HCT116 (cell line): ENCODE measurements at regions not wholly inside any gene's neighbourhood (a gene's known extent, or its start where the extent isn't known, plus 50 kb on each side); places are given as distances from the start of the nearest gene placed in this dataset.

Experiments used
- ATAC-seq: fragments of 200-7000 bp; cut with Tn5 transposase; 2 replicates; pipeline ENCODE4 v1.9.1; 2020; ENCODE audit warnings: mild to moderate bottlenecking, moderate library complexity
- BruUV-seq: library from RNA; stranded (reverse); fragments of 400-500 nt; replicated peaks from 2 replicates; lab custom pipeline; 2021; lab: Mats Ljungman, UMichigan
- CTCF ChIA-PET: fragments of 300-600 bp; sonication (Branson Sonifier 250); formaldehyde crosslinking; loops from one replicate; lab custom pipeline; 2021; ENCODE audit warnings: antibody characterized with exemption; lab: Charles Lee
- POLR2A ChIA-PET: fragments of 300-600, 350-600 bp; sonication (Branson Sonifier 250); formaldehyde crosslinking; loops from one replicate; lab custom pipeline; 2021; ENCODE audit warnings: antibody characterized with exemption; lab: Charles Lee
- RAD21 ChIA-PET, 2 experiments: fragments of 300-600 bp; sonication (Branson Sonifier 250); formaldehyde crosslinking; loops; one replicate each; lab custom pipeline; 2023; ENCODE audit warnings: low total read pairs in 2 of 2; ENCODE audit not compliant: uncharacterized antibody in 2 of 2, unreplicated experiment in 2 of 2, low non-redundant PET in 1 of 2; lab: Charles Lee
- DNase-seq: peaks from one replicate; pipeline ENCODE4 v3.0.0-alpha.2; 2010; ENCODE audit warnings: low read depth, low spot score
- H2AFZ ChIP-seq: fragments of 200-600 bp; shearing (Covaris generic), sonication (generic); 2 replicates; pipeline ENCODE4 v1.6.1; 2017; ENCODE audit warnings: low read depth, mixed run types, mixed read lengths, antibody characterized with exemption, low read length; ENCODE audit not compliant: poor library complexity, severe bottlenecking
- H3K27ac ChIP-seq: 2 replicates; pipeline ENCODE4 v1.5.1; 2012; ENCODE audit warnings: low read depth, low read length
- H3K27me3 ChIP-seq: fragments of 200-600 bp; sonication (generic); 2 replicates; pipeline ENCODE4 v1.6.1; 2016; ENCODE audit warnings: mixed run types, low read length, mixed read lengths; ENCODE audit not compliant: insufficient read depth
- H3K36me3 ChIP-seq, 2 experiments: fragments of 200-500 bp in 1 of 2; fragments of 200-600 bp in 1 of 2; sonication (Bioruptor generic) in 1 of 2; sonication (generic) in 1 of 2; 2 replicates each; pipeline versions ENCODE4 v1.5.1 to v1.6.1; 2014 to 2016; ENCODE audit warnings: low read length in 2 of 2, inconsistent platforms in 1 of 2, mixed read lengths in 1 of 2, mixed run types in 1 of 2; ENCODE audit not compliant: insufficient read depth in 2 of 2, control insufficient read depth in 1 of 2
- H3K4me1 ChIP-seq, 2 experiments: fragments of 200-600 bp in 1 of 2; sonication (generic) in 1 of 2; 2 replicates each; pipeline versions ENCODE4 v1.5.1 to v1.6.1; 2012 to 2017; ENCODE audit warnings: low read length in 2 of 2, inconsistent platforms in 1 of 2, mild to moderate bottlenecking in 1 of 2, mixed read lengths in 1 of 2, mixed run types in 1 of 2, moderate library complexity in 1 of 2; ENCODE audit not compliant: insufficient read depth in 2 of 2, control insufficient read depth in 1 of 2
- H3K4me2 ChIP-seq: fragments of 200-600 bp; sonication (generic); 2 replicates; pipeline ENCODE4 v1.6.1; 2017; ENCODE audit warnings: mixed run types, low read length, mixed read lengths
- H3K4me3 ChIP-seq, 2 experiments: fragments of 200-600 bp in 1 of 2; sonication (generic) in 1 of 2; replicated peaks in 1 of 2; 2 replicates each; pipeline ENCODE4 v1.5.1; 2011 to 2016; ENCODE audit warnings: low read length in 2 of 2, control low read depth in 1 of 2, low read depth in 1 of 2, mild to moderate bottlenecking in 1 of 2, mixed read lengths in 1 of 2, mixed run types in 1 of 2
- H3K79me2 ChIP-seq: fragments of 200-600 bp; sonication (generic); 2 replicates; pipeline ENCODE4 v1.6.1; 2017; ENCODE audit warnings: mild to moderate bottlenecking, mixed run types, low read length, moderate library complexity, mixed read lengths; ENCODE audit not compliant: insufficient read depth
- H3K9ac ChIP-seq: fragments of 200-600 bp; sonication (generic); 2 replicates; pipeline ENCODE4 v1.6.1; 2016; ENCODE audit warnings: low read length, mixed read lengths
- H3K9me2 ChIP-seq: fragments of 200-600 bp; sonication (generic), shearing (Covaris generic); 2 replicates; pipeline ENCODE4 v1.6.1; 2017; ENCODE audit warnings: mixed run types, mild to moderate bottlenecking, moderate library complexity; ENCODE audit not compliant: insufficient read depth
- H3K9me3 ChIP-seq, 2 experiments: fragments of 200-500 bp in 1 of 2; fragments of 200-600 bp in 1 of 2; sonication (Bioruptor generic) in 1 of 2; sonication (generic) in 1 of 2; 2 replicates each; pipeline ENCODE4 v1.6.1; 2014 to 2017; ENCODE audit warnings: low read length in 2 of 2, mixed read lengths in 2 of 2, inconsistent platforms in 1 of 2, low read depth in 1 of 2, mild to moderate bottlenecking in 1 of 2, mixed run types in 1 of 2, moderate library complexity in 1 of 2; ENCODE audit not compliant: control insufficient read depth in 1 of 2, insufficient read depth in 1 of 2
- H4K20me1 ChIP-seq: fragments of 200-600 bp; sonication (generic), shearing (Covaris generic); 2 replicates; pipeline ENCODE4 v1.6.1; 2017; ENCODE audit warnings: mixed run types, mild to moderate bottlenecking, moderate library complexity; ENCODE audit not compliant: insufficient read depth
- ATF3 ChIP-seq: IDR thresholded peaks from 2 replicates; pipeline ENCODE4 v1.6.1; 2012
- CBX3 ChIP-seq: IDR thresholded peaks from 2 replicates; pipeline ENCODE4 v1.6.1; 2012; ENCODE audit warnings: low read depth
- CTCF ChIP-seq, 3 experiments: fragments of 200-600 bp in 1 of 3; sonication (generic) in 1 of 3; IDR thresholded peaks in 2 of 3; conservative IDR thresholded peaks in 1 of 3; 2 replicates each; pipeline ENCODE4 v1.5.1; 2012 to 2017; ENCODE audit warnings: low read depth in 2 of 3, low read length in 2 of 3, antibody characterized with exemption in 1 of 3, borderline replicate concordance in 1 of 3, control low read depth in 1 of 3, mild to moderate bottlenecking in 1 of 3, mixed read lengths in 1 of 3, mixed run types in 1 of 3, moderate library complexity in 1 of 3; ENCODE audit not compliant: insufficient read depth in 1 of 3
- EGR1 ChIP-seq: IDR thresholded peaks from 2 replicates; pipeline ENCODE4 v1.6.1; 2012; ENCODE audit warnings: low read depth
- ELF1 ChIP-seq: IDR thresholded peaks from 2 replicates; pipeline ENCODE4 v1.6.1; 2012; ENCODE audit warnings: low read depth, borderline replicate concordance
- FOSL1 ChIP-seq: IDR thresholded peaks from 2 replicates; pipeline ENCODE4 v1.6.1; 2012; ENCODE audit warnings: low read depth
- MAX ChIP-seq: IDR thresholded peaks from 2 replicates; pipeline ENCODE4 v1.6.1; 2012
- POLR2A ChIP-seq: IDR thresholded peaks from 2 replicates; pipeline ENCODE4 v1.7.0; 2011; ENCODE audit warnings: borderline replicate concordance; ENCODE audit not compliant: insufficient read depth, insufficient read length; ENCODE audit errors: extremely low read depth
- POLR2AphosphoS5 ChIP-seq: IDR thresholded peaks from 2 replicates; pipeline ENCODE4 v1.6.1; 2011; ENCODE audit warnings: mild to moderate bottlenecking, low read depth, low read length, moderate library complexity
- RAD21 ChIP-seq: IDR thresholded peaks from 2 replicates; pipeline ENCODE4 v1.6.1; 2012; ENCODE audit warnings: low read depth, mild to moderate bottlenecking
- SP1 ChIP-seq: IDR thresholded peaks from 2 replicates; pipeline ENCODE4 v1.6.1; 2012; ENCODE audit warnings: low read depth
- TCF7L2 ChIP-seq: IDR thresholded peaks from 2 replicates; pipeline ENCODE4 v1.7.0; 2011; ENCODE audit warnings: borderline replicate concordance, inconsistent platforms; ENCODE audit not compliant: insufficient read depth, insufficient read length; ENCODE audit errors: extremely low read depth
- YY1 ChIP-seq: IDR thresholded peaks from 2 replicates; pipeline ENCODE4 v1.6.1; 2011; ENCODE audit warnings: low read length, low read depth, moderate library complexity, mild to moderate bottlenecking; ENCODE audit not compliant: insufficient replicate concordance; ENCODE audit errors: extremely low read depth
- ZBTB33 ChIP-seq: IDR thresholded peaks from 2 replicates; pipeline ENCODE4 v1.6.1; 2011; ENCODE audit warnings: mild to moderate bottlenecking, low read length, moderate library complexity; ENCODE audit not compliant: insufficient replicate concordance; ENCODE audit errors: extremely low read depth
- ZFX ChIP-seq: fragments of 450-650 bp; IDR thresholded peaks from 2 replicates; pipeline ENCODE4 v1.6.1; 2017
- ZNF274 ChIP-seq: fragments of 200-500 bp; sonication (Bioruptor generic); IDR thresholded peaks from 2 replicates; pipeline ENCODE4 v1.6.1; 2014; ENCODE audit warnings: mild to moderate bottlenecking, low read depth, low read length, inconsistent platforms
- intact Hi-C: fragments of 100-400 bp; cut with micrococcal nuclease; formaldehyde crosslinking; loops from 2 replicates; pipeline ENCODE4 v1.10.0; 2022

- Histone ChIP-seq H3K79me2 (no peaks in the 10 kb centered on the region), H3K27me3 (no peaks in the 10 kb centered on the region), H4K20me1 (no peaks in the 10 kb centered on the region), H3K4me2 (no peak overlapping the region), H3K36me3 (no peaks in the 10 kb centered on the region), H2AFZ (no peak overlapping the region), H3K4me1 (no peaks in the 10 kb centered on the region), H3K27ac (no peak overlapping the region), H3K9me3 (no peaks in the 10 kb centered on the region), H3K9ac (no peak overlapping the region), H3K9me2 (no peaks in the 10 kb centered on the region), H3K4me3 (no peak overlapping the region)
- ChIA-PET RAD21 (no interaction called here), POLR2A (no interaction called here), CTCF (no interaction called here)
- ATAC-seq (no peak), DNase-seq (no peak)
- BruUV-seq = no TSS peak
- TF ChIP-seq CBX3 (no peak), POLR2AphosphoS5 (no peak), MAX (no peak), ZFX (no peak), ZBTB33 (no peak), ATF3 (no peak), POLR2A (no peak), YY1 (no peak), FOSL1 (no peak), SP1 (no peak), CTCF (IDR thresholded peaks at IDR 0.05 in 2 of 3, conservative IDR thresholded peaks at IDR 0.05 in 1 of 3; ENCODE audit: borderline replicate concordance in 1 of 3, insufficient read depth in 1 of 3, low read depth in 2 of 3, low read length in 2 of 3) (no peak), EGR1 (no peak), RAD21 (no peak), ZNF274 (no peak), ELF1 (no peak), TCF7L2 (no peak)
- intact Hi-C loops = no loop called here
Measured at GRCh38 chr5:53827211-53827651, 266.8 kb downstream of the NDUFS4 start.
